Stimulated activated CD8-positive, alpha-beta memory T cell treated with anti-CD3 and anti-CD28 coated beads, Interleukin-7, amount 100 ng/mL, for 4 hours (primary cell): ENCODE measurements at regions not wholly inside any gene's neighbourhood (a gene's known extent, or its start where the extent isn't known, plus 50 kb on each side); places are given as distances from the start of the nearest gene placed in this dataset.

Experiments
- DNase-seq, 2 donors: peaks; one replicate each; pipeline ENCODE4 v3.0.0-alpha.2; 2020; ENCODE audit warnings: low read depth in 2 of 2

DNA sequence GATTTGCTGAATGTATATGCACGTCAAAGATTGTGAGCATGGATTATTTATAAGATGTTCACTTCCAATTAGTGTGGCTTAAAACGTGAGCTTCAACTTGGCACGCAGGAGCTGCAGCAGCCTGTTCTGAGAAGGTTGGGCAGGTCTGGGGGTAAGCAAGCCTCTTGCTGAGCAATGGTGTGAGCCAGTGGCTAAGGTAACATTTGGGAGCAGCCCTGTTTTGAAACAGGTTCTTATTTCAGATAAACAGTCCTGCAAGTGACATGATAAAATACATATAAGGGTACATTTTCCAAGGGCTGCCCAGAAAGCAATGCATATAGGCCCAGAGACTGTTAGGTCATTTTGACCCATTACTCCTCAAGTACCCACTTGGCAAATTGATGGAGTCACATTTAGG lies 415.3 kb downstream of the ZNF521 start:
- no peak for DNase-seq

DNA sequence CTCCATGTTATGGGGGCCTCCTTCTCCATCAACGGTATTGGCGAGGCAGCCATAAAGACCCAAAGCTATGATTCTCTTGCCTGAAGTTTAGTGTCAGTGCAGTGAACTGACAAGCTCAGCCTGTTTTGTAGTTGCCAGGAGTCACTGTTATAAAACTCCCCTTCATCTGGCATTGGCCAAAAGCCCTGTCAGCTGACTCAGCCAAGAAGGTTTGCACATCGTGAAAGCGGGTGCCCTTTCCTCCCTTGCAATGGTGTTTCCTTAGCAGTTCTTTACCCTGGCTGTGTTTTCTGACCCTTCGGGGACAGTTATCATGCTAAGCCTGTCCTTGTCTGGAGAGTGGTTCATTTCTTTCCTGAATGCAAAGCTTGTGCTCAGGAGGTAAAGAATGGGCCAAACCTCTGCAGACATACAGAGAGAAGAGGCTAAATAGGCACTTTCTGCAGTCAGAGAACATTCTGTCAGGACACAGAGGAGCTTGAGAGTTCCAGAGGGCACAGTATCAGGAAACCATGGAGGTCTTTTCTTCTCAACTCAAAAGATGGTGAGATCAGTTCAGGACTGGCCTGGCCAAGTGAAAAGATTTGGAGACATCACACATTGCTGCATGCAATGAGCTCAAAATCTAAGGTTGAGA lies 414.2 kb downstream of the ZNF521 start:
- DNase-seq: no peak

GRCh38 chr18:24940416-24940815 lies 411.6 kb downstream of the ZNF521 start:
- DNase-seq: no peak

DNA sequence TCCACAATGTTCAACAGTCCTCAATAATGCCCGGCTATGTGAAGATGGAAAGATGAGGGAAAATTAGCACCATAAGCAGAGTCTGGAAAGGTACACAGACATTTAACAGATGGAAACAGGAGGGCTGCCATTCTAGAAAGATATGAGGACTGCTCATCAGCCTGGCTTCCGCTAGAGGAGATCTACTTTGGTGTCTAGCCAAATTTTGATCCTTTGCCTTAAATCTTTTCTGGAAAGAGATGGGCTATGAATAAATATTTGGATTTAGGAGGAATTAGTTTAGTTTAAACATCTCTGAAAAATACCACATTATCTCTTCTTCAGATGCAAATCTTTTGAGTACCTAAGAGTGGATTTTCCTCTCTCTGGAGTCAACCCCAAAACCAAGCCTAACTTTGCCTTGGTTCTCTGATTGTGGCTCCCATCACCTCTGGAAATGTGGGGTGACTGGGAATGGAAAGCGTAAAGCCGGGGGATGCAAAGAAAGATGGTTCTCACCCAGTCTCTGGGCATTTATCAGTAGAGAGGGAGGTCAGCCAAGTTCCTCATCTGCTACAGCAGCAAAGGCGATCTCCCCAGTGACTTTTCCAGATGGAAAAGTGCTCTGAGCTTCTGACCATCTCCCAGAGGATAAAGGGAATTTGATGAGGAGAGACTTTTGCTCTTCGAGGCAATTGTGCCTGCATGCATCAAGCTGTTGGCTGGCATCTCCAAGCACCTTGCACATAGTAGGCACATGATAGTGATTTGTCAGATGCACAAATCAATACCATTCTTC lies 410.6 kb downstream of the ZNF521 start:
- no peak for DNase-seq

- no peak for DNase-seq
These were observed 409.8 kb downstream of the ZNF521 start for GRCh38 chr18:24942144-24942543.

DNA sequence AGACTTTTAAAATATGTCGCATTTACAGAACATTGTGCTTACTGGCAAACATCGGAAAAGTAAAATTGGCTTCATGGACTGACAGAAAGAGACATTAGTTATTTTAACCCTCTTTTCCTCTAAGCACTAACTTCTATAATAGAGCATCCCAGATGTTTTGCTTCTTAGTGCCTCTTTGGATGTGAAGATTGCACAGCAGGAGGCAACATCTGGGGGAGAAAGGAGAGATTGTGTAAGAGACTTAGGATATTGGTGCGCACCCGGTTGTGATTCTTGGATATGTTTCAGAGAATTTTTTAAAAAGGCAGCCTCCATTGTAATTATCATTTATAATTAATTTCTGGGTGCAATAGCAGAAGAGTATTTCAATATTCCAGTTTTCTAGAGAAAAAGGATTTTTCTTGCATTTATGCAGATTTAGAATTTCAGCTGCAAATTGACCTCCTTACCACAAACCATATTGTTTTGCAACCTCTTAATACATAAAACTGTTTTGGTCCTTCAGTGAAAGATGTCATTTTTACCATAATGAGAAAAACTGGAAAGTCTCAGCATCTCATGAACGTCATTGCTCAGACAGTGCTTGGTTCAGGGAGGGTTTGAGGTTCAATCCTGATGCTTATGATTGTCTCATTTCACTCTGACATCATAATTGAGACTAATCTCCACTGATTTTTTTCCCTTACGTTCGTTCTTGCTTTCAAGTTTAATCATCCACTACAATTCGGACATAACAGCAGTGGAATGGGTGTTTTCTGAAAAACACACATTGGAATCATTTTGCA lies 404.3 kb downstream of the ZNF521 start:
- DNase-seq: no peak

GRCh38 chr18:24949908-24950307 lies 402.1 kb downstream of the ZNF521 start:
- no peak for DNase-seq

GRCh38 chr18:24954341-24954740 lies 397.6 kb downstream of the ZNF521 start:
- DNase-seq: no peak

GRCh38 chr18:24958001-24958400 lies 394.0 kb downstream of the ZNF521 start:
- no peak for DNase-seq

DNA sequence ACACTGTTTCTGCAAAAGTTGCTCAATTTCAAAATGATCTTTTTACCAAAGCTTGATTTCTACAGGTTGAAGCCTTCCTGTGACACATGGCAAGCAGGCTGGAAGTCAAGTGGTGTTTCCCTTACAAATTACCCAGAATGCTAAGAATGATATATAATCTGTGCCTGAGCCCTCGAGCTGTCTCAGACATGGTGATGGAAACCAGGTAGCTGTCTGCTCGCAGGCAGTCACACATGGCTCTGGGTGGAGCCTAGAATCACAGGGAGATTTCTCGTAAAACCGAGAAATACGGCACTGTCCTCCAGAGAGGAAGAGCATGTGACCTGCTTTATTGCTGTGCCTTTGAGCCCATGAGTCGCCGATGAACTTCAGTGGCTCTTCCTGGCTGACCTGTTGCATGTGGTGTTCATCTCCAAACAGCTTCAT lies 392.9 kb downstream of the ZNF521 start:
- no peak for DNase-seq

DNA sequence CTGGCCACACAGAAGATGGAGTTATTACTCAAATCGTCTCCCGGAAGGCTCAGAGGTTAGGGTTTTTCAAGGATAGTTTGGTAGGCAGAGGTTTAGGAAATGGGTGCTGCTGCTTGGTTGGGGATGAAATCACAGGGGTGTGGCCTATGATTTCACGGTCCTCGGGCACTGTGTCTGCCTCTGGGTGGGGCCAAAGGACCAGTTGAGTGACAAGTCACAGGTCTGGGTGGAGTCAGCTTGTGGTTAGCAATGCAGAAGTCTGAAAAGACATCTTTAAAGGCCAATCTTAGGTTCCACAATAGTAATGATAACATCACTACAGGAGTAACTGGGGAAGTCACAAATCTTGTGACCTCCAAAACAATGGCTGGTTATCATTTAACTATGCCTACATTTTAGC lies 387.8 kb downstream of the ZNF521 start:
- DNase-seq: no peak

- no peak for DNase-seq
These were observed 383.7 kb downstream of the ZNF521 start for GRCh38 chr18:24968238-24968775.

DNA sequence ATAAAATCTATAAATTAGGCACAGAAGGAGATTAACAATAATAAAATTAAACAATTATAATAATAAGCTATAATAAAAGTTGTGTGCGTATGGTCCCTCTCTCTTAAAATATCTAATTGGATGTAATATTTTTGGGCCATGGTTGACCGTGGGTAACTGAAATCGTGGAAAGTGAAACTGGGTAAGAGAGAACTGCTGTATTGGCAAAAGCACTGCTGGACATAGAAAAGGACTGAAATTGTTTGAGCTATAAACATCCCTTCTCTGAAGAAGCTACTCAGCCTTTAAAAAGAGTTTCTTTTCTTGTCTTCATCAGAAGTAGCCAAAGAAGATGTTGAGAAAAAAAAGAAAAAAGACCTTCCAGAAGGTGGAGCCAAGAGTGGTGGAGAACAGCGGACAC lies 379.4 kb downstream of the ZNF521 start:
- DNase-seq: no peak

GRCh38 chr18:24974431-24974830 lies 377.5 kb downstream of the ZNF521 start:
- DNase-seq: no peak

DNA sequence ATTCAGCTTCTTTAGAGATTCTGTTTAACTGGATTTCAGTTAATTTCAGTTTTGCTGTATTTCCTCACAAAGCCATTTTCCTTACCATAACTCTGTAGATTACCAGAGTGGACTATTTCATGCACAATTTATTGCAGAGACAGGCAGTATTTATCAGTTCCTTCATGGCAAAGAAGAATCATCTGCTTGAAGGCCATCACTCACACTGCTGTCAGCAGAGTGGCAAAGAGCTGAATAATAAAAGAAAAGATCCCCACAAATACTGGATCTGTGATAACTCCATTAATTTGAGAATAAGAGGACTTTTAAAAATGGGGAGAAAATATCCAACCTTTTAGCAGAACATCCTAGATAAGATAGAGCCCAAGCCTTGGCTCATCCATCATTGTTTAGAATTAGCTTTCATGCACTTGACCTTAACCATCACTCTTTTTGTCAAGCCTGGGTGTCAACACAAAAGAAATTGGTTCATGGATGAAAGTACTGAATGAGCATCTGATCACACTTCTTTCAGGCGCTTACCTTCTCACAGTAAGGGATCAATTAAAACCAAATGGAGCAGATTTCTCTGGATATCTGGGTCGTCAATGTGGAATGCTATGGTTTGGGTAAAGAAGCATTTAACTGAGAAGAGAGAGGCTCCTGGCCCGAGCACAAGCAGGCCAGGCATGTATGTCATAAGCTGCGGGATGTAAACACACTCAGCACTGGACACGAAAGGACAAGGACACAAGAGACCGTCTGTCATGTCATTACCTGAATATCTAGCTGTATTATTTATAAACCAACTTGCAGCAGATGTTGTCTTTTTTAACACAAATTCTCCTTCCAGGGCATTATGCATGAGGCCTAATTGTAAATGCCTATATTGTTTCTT lies 376.2 kb downstream of the ZNF521 start:
- no peak for DNase-seq

GRCh38 chr18:24976502-24976901 lies 375.5 kb downstream of the ZNF521 start:
- DNase-seq: no peak

DNA sequence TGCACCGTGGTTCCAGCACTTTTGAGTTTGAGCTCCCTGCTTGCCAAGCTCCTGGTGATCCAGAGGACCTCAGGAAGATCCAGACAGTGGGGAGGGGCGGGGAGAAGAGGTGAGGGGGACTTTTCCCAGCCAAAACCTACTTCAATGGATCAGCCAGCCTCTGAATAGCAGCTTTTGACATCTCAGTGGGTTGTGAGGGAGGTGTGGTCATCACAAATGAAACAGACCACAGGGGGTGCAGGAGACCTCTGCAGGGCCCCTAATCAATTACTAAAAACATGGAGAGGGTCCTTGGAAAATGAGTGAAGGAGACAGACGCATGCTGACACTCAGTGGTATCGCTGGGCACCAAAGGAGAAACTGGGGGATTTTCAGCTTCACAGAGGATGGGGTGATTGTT lies 372.7 kb downstream of the ZNF521 start:
- no peak for DNase-seq

DNA sequence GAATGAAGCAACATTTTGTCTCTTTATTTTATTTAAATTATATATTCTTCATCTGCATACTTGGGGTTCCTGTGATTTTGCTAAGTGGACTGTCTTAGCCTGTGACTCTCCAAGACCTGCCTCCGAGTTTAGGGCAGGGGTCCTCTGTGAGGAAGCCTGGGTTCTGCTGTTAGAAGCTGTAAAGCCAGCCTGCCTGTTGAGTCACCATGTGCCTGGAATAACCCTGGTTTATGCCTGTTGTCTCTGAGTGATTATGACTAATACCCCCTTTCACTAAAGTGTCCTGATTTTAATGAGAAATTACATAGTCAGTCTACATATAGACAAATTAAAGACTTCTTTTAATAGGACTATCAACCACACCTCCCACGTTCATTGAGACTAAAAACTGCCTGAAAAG lies 369.1 kb downstream of the ZNF521 start:
- no peak for DNase-seq

GRCh38 chr18:24983566-24984139 lies 368.3 kb downstream of the ZNF521 start:
- DNase-seq: no peak

DNA sequence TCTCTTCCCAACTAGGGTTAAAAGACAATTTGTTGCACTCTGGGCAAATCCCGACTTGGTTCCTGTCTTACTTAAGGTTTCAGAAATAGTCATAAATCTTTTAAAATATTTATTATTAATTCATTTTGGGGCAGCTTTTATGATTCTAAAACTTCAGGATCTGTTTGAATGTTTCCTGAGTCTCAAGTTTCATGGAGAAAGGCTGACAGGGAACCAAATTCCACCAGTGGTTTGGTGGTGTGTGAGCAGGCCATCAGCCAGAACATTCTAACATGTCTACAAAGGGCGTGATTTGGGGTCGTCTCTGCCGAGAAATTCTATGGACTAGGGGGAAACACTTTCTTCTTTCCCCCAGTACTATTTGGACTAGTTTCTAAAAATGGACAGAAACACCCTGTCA lies 366.4 kb downstream of the ZNF521 start:
- DNase-seq: no peak

GRCh38 chr18:24986666-24987302 lies 365.2 kb downstream of the ZNF521 start:
- no peak for DNase-seq
